Colonic mucosa (tissue), 4 donors: ENCODE measurements at regions not wholly inside any gene's neighbourhood (a gene's known extent, or its start where the extent isn't known, plus 50 kb on each side); places are given as distances from the start of the nearest gene placed in this dataset.
"Not testable (repeated sequence)": the region's sequence is repeated elsewhere in the genome, so short reads cannot be mapped to it uniquely, and the experiment has no call there.

Experiments used
- DNase-seq: peaks from one replicate; pipeline ENCODE4 v3.0.0-alpha.2; 2020
- H3K27ac ChIP-seq: fragments of 200-600 bp; one replicate; pipeline ENCODE4 v1.8.0; 2021
- H3K27me3 ChIP-seq: fragments of 200-600 bp; one replicate; pipeline ENCODE4 v1.8.0; 2021
- H3K36me3 ChIP-seq: fragments of 200-600 bp; one replicate; pipeline ENCODE4 v1.8.0; 2021
- H3K4me1 ChIP-seq: fragments of 200-600 bp; one replicate; pipeline ENCODE4 v1.8.0; 2021; ENCODE audit warnings: mild to moderate bottlenecking
- H3K4me3 ChIP-seq: fragments of 200-600 bp; one replicate; pipeline ENCODE4 v1.8.0; 2021
- H3K9ac ChIP-seq, 2 donors: one replicate each; pipeline ENCODE4 v1.7.0; 2013; ENCODE audit warnings: control low read depth in 2 of 2, low read depth in 2 of 2, low read length in 2 of 2
- H3K9me3 ChIP-seq: fragments of 200-600 bp; one replicate; pipeline ENCODE4 v1.8.0; 2021
- CTCF ChIP-seq: fragments of 200-600 bp; IDR thresholded peaks from one replicate; pipeline ENCODE4 v1.8.0; 2022; ENCODE audit warnings: antibody characterized with exemption, mild to moderate bottlenecking
- intact Hi-C: fragments of 100-400 bp; cut with DNase I; formaldehyde crosslinking; loops from one replicate; pipeline ENCODE4 v1.14.1; 2022
- donor health status: healthy.
- donor health status: DM: no; HTN: no; CAD: no.
- donor health status: DM: no; HTN: no; CAD: no.

- Histone ChIP-seq H3K9me3 (no peaks in the 10 kb centered on the region), H3K9ac (no peak overlapping the region), H3K27me3 (no peaks in the 10 kb centered on the region), H3K4me3 (no peak overlapping the region), H3K4me1 (no peaks in the 10 kb centered on the region), H3K36me3 (no peaks in the 10 kb centered on the region), H3K27ac (no peak overlapping the region)
- DNase-seq, result no peak
- no peak for TF ChIP-seq CTCF
- intact Hi-C loops, result no loop called here
Measured at GRCh38 chrX:138157850-138158249, 553.7 kb downstream of the FGF13 start.

GRCh38 chrX:138191998-138192397 is 519.5 kb downstream of the FGF13 start:
- Histone ChIP-seq H3K9me3 (no peaks in the 10 kb centered on the region), H3K36me3 (no peaks in the 10 kb centered on the region), H3K4me1 (no peaks in the 10 kb centered on the region), H3K9ac (no peak overlapping the region), H3K27ac (no peak overlapping the region), H3K27me3 (no peaks in the 10 kb centered on the region), H3K4me3 (no peak overlapping the region)
- no peak for DNase-seq
- no peak for TF ChIP-seq CTCF
- intact Hi-C loops, result no loop called here

GRCh38 chrX:138229718-138230117 is 481.8 kb downstream of the FGF13 start:
- Histone ChIP-seq H3K27ac (no peak overlapping the region), H3K9ac (no peak overlapping the region), H3K9me3 (no peaks in the 10 kb centered on the region), H3K4me3 (no peak overlapping the region), H3K36me3 (no peaks in the 10 kb centered on the region), H3K4me1 (no peaks in the 10 kb centered on the region), H3K27me3 (no peaks in the 10 kb centered on the region)
- intact Hi-C loops, result no loop called here
- no peak for DNase-seq
- TF ChIP-seq CTCF, result no peak

GRCh38 chrX:138240266-138240665 is 471.3 kb downstream of the FGF13 start:
- no peak for TF ChIP-seq CTCF
- Histone ChIP-seq H3K4me1 (no peaks in the 10 kb centered on the region), H3K27me3 (no peaks in the 10 kb centered on the region), H3K27ac (no peak overlapping the region), H3K9me3 (no peaks in the 10 kb centered on the region), H3K36me3 (no peaks in the 10 kb centered on the region), H3K4me3 (no peak overlapping the region), H3K9ac (no peak overlapping the region)
- intact Hi-C loops, result no loop called here
- no peak for DNase-seq

- no peaks in the 10 kb centered on the region for H3K27me3 ChIP-seq
- no peak overlapping the region for H3K4me3 ChIP-seq
- H3K9me3 ChIP-seq, result no peaks in the 10 kb centered on the region
- no peak overlapping the region for H3K27ac ChIP-seq
- TF ChIP-seq CTCF, result no peak
- intact Hi-C loops, result no loop called here
- H3K36me3 ChIP-seq, result no peaks in the 10 kb centered on the region
- no peak for DNase-seq
- H3K4me1 ChIP-seq, result no peaks in the 10 kb centered on the region
- no peak overlapping the region for H3K9ac ChIP-seq
Measured at GRCh38 chrX:138254001-138254400, 457.5 kb downstream of the FGF13 start.

- Histone ChIP-seq H3K27me3 (no peaks in the 10 kb centered on the region), H3K4me1 (no peaks in the 10 kb centered on the region), H3K4me3 (no peak overlapping the region), H3K27ac (no peak overlapping the region), H3K9me3 (no peaks in the 10 kb centered on the region), H3K36me3 (no peaks in the 10 kb centered on the region), H3K9ac (no peak overlapping the region)
- TF ChIP-seq CTCF, result no peak
- intact Hi-C loops, result no loop called here
- DNase-seq, result no peak
Measured at GRCh38 chrX:138255373-138255772, 456.1 kb downstream of the FGF13 start.

GRCh38 chrX:138264095-138264494 is 447.4 kb downstream of the FGF13 start:
- DNase-seq, H3K4me1 ChIP-seq, H3K9me3 ChIP-seq, H3K36me3 ChIP-seq, H3K27me3 ChIP-seq, H3K27ac ChIP-seq, intact Hi-C loops, H3K9ac ChIP-seq, H3K4me3 ChIP-seq: not testable (repeated sequence)
